K562 (cell line): ENCODE measurements at regions not wholly inside any gene's neighbourhood (a gene's known extent, or its start where the extent isn't known, plus 50 kb on each side); places are given as distances from the start of the nearest gene placed in this dataset.

Experiments
- ATAC-seq: fragments of 200-7000 bp; cut with Tn5 transposase; 3 replicates; pipeline ENCODE4 v1.9.1; 2020; ENCODE audit warnings: moderate library complexity
- BruUV-seq: library from RNA; stranded (reverse); fragments of 400-500 nt; replicated peaks from 2 replicates; lab custom pipeline; 2021; lab: Mats Ljungman, UMichigan
- CTCF ChIA-PET: fragments of 300-600 bp; formaldehyde crosslinking; extraction: SDS; loops from one replicate; lab custom pipeline; 2021; ENCODE audit warnings: low intra/inter-chr PET ratio; lab: Yijun Ruan, JAX
- POLR2A ChIA-PET: fragments of 300-600, 350-650 bp; sonication (Branson Sonifier 250); formaldehyde crosslinking; extraction: SDS; loops from one replicate; lab custom pipeline; 2021; ENCODE audit warnings: antibody characterized with exemption, inconsistent platforms; lab: Yijun Ruan, JAX
- DNase-seq, 4 experiments: peaks; one replicate each; pipeline versions ENCODE4 v3.0.0 to v3.0.0-alpha.2; 2011 to 2018; ENCODE audit warnings: low spot score in 3 of 4, mixed read lengths in 3 of 4; ENCODE audit errors: extremely low read depth in 1 of 4
- FAIRE-seq: peaks from 2 replicates; lab custom pipeline; 2011; peaks lifted over from hg19 to GRCh38; lab: Jason Lieb, UNC
- H2AFZ ChIP-seq: 2 replicates; pipeline ENCODE4 v1.6.0; 2011; ENCODE audit warnings: low read depth, low read length, control low read depth, inconsistent platforms
- H3K27ac ChIP-seq: fragments of 200-600 bp; 3 replicates; pipeline ENCODE4 v1.8.0; 2011; ENCODE audit warnings: low read depth, mild to moderate bottlenecking, control low read depth, inconsistent platforms, low read length, moderate library complexity, mixed read lengths; ENCODE audit errors: extremely low read depth
- H3K27me3 ChIP-seq, 2 experiments: fragments of 300-600 bp in 1 of 2; 2 replicates in 1 of 2; 3 replicates in 1 of 2; pipeline versions ENCODE4 v1.6.0 to v1.8.0; 2011; ENCODE audit warnings: inconsistent platforms in 2 of 2, low read length in 2 of 2, mild to moderate bottlenecking in 1 of 2, mixed read lengths in 1 of 2, moderate library complexity in 1 of 2; ENCODE audit not compliant: control insufficient read depth in 2 of 2, insufficient read depth in 2 of 2
- H3K36me3 ChIP-seq: fragments of 300-600 bp; 3 replicates; pipeline ENCODE4 v1.8.0; 2011; ENCODE audit warnings: mild to moderate bottlenecking, low read length, inconsistent platforms; ENCODE audit not compliant: control insufficient read depth, insufficient read depth
- H3K4me1 ChIP-seq, 2 experiments: fragments of 200-600 bp in 1 of 2; replicated peaks in 1 of 2; 2 replicates in 1 of 2; 3 replicates in 1 of 2; pipeline versions ENCODE4 v1.5.1 to v1.8.0; 2011; ENCODE audit warnings: inconsistent platforms in 2 of 2, low read length in 2 of 2, mild to moderate bottlenecking in 1 of 2, mixed read lengths in 1 of 2, moderate library complexity in 1 of 2; ENCODE audit not compliant: control insufficient read depth in 2 of 2, insufficient read depth in 2 of 2
- H3K4me2 ChIP-seq: 2 replicates; pipeline ENCODE4 v1.6.1; 2011; ENCODE audit warnings: low read length, control low read depth, inconsistent platforms, mixed read lengths; ENCODE audit not compliant: insufficient read depth
- H3K4me3 ChIP-seq: fragments of 200-600 bp; sonication (generic), shearing (Covaris generic); 2 replicates; pipeline ENCODE4 v1.5.1; 2016; ENCODE audit warnings: control low read depth, inconsistent platforms
- H3K79me2 ChIP-seq: fragments of 200-600 bp; 3 replicates; pipeline ENCODE4 v1.8.0; 2011; ENCODE audit warnings: low read length, inconsistent platforms; ENCODE audit not compliant: control insufficient read depth, insufficient read depth
- H3K9ac ChIP-seq, 2 experiments: 2 replicates each; pipeline versions ENCODE4 v1.6.0 to v1.6.1; 2011; ENCODE audit warnings: low read depth in 2 of 2, low read length in 2 of 2, control low read depth in 1 of 2, inconsistent platforms in 1 of 2, mild to moderate bottlenecking in 1 of 2, mixed read lengths in 1 of 2; ENCODE audit not compliant: insufficient read depth in 1 of 2
- H3K9me1 ChIP-seq: one replicate; pipeline ENCODE4 v1.6.0; 2011; ENCODE audit warnings: inconsistent platforms, mild to moderate bottlenecking, low read length, moderate library complexity; ENCODE audit not compliant: control insufficient read depth, insufficient read depth
- H3K9me3 ChIP-seq: replicated peaks from 2 replicates; pipeline ENCODE4 v1.5.1; 2011; ENCODE audit warnings: low read depth, low read length, inconsistent platforms; ENCODE audit not compliant: control insufficient read depth, insufficient read depth
- H4K20me1 ChIP-seq: replicated peaks from 2 replicates; pipeline ENCODE4 v1.6.1; 2011; ENCODE audit warnings: low read length, inconsistent platforms, mixed read lengths; ENCODE audit not compliant: control insufficient read depth, insufficient read depth
- ARNT ChIP-seq, 2 experiments: fragments of 450-650 bp; IDR thresholded peaks; 2 replicates each; pipeline ENCODE4 v1.6.1; 2016; ENCODE audit warnings: mild to moderate bottlenecking in 1 of 2
- ESRRA ChIP-seq: fragments of 450-650 bp; IDR thresholded peaks from 2 replicates; pipeline ENCODE4 v1.6.1; 2014; ENCODE audit warnings: low read depth, mild to moderate bottlenecking, moderate library complexity, borderline replicate concordance
- PCBP1 ChIP-seq: fragments of 200-400 bp; formaldehyde crosslinking; IDR thresholded peaks from 2 replicates; pipeline ENCODE4 v1.6.1; 2018; ENCODE audit warnings: mild to moderate bottlenecking, low read depth, low read length; ENCODE audit not compliant: poor library complexity, severe bottlenecking
- POLR2H ChIP-seq: IDR thresholded peaks from 2 replicates; pipeline ENCODE4 v1.6.1; 2016; ENCODE audit warnings: missing genetic modification characterization, low read depth, mild to moderate bottlenecking, control low read depth, missing compliant biosample characterization, moderate library complexity
- RBM39 ChIP-seq: fragments of 200-400 bp; formaldehyde crosslinking; optimal IDR thresholded peaks from 2 replicates; pipeline ENCODE3; 2018; ENCODE audit warnings: low read depth, low read length
- WHSC1 ChIP-seq: IDR thresholded peaks from one replicate; pipeline ENCODE4 v1.6.1; 2012; ENCODE audit warnings: low read length, control low read depth, inconsistent platforms
- ZNF121 ChIP-seq: sonication (generic); formaldehyde crosslinking; conservative IDR thresholded peaks from 2 replicates; pipeline ENCODE4 v1.8.0; 2022; ENCODE audit warnings: missing genetic modification reagents
- WGBS: fragments of 100-300 bp; shearing (Covaris generic); methylation state at CpG from one replicate; pipeline ENCODE4 v1.1.6; 2016; ENCODE audit warnings: low coverage, mixed read lengths; ENCODE audit not compliant: insufficient coverage; ENCODE audit errors: missing lambda C conversion rate; 5-methylcytosine and 5-hydroxymethylcytosine counted together
- in situ Hi-C: fragments of 300-500 bp; cut with MboI; formaldehyde crosslinking; loops from 4 replicates; pipeline ENCODE4 v1.15.0; 2018; ENCODE audit warnings: inconsistent platforms, mixed read lengths
- intact Hi-C: fragments of 100-400 bp; cut with micrococcal nuclease; formaldehyde crosslinking; loops from 2 replicates; pipeline ENCODE4 v1.14.2; 2022

DNA sequence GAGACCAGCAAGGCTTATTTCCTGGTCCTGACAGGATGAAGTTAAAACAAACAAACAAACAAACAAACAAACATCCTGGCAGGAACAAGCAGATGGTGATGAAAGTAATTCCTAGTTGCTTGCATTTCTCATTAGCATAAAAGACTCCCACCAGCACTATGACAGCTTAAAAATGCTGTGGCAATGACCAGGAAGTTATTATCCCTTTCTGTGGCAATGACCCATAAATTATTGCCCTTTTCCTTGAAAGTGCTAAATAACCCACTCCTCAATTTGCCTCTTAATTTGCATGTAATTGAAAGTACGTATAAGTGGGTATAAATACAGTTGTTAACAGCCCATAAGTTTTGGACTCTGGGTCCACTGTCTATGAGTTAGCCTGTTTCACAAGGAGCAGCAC, 727.6 kb upstream of the NEGR1 start (continued):
- TF ChIP-seq POLR2H (tag) (no peak), ARNT (IDR thresholded peaks at IDR 0.05) (no peak), PCBP1 (no peak), ZNF121 (CRISPR knock-in tag) (no peak), RBM39 (no peak), ESRRA (no peak)
- TF ChIP-seq, all 486 proteins: peak for 0

DNA sequence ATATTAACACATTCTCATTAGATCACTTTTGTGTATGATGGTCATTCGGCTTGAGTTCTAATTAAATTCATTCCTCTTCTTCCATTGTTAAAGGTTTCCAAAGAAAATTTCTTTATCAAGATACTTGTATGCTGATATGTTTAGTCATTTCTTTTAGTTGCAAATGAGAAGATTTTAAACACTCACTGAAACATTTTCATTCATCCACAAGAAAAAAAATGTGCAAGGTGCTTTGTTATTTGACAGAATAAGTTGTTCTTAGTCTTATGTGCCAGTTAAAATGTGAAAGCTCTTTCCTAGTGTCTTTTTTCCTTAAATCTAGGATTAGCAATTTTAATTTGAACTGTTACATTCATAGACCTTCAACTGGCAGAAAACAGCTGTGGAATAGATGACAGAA, 727.0 kb upstream of the NEGR1 start:
- H3K9ac ChIP-seq, result no peak overlapping the region
- intact Hi-C loops, result no loop called here
- no peaks in the 10 kb centered on the region for H3K27me3 ChIP-seq
- in situ Hi-C loops, result no loop called here
- no peaks in the 10 kb centered on the region for H3K36me3 ChIP-seq
- DNase-seq, result no peak
- no peaks in the 10 kb centered on the region; the same call in 1 of the 2 replicates for H3K9me3 ChIP-seq
- H3K27ac ChIP-seq, result no peak overlapping the region
- CTCF ChIA-PET, result no interaction called here
- ATAC-seq, result no peak
- FAIRE-seq, result no peak
- no peaks in the 10 kb centered on the region for H3K9me1 ChIP-seq
- no peak for TF ChIP-seq WHSC1
- H3K4me2 ChIP-seq, result no peak overlapping the region
- no peak overlapping the region for H2AFZ ChIP-seq
- H3K4me1 ChIP-seq, result no peaks in the 10 kb centered on the region
- BruUV-seq, result no TSS peak
- H3K4me3 ChIP-seq, result no peak overlapping the region
- H4K20me1 ChIP-seq, result no peaks in the 10 kb centered on the region
- WGBS, result 0% methylated on average over 1 of the region's 1 CpG
- POLR2A ChIA-PET, result no interaction called here
- H3K79me2 ChIP-seq, result no peaks in the 10 kb centered on the region
